OCI-LY1 (cell line): ENCODE measurements at regions not wholly inside any gene's neighbourhood (a gene's known extent, or its start where the extent isn't known, plus 50 kb on each side); places are given as distances from the start of the nearest gene placed in this dataset.
"Not testable (repeated sequence)": the region's sequence is repeated elsewhere in the genome, so short reads cannot be mapped to it uniquely, and the experiment has no call there.

ENCODE experiments used
- H2AFZ ChIP-seq: fragments of 200-600 bp; sonication (generic), shearing (Covaris generic); 2 replicates; pipeline ENCODE4 v1.6.0; 2014; ENCODE audit warnings: antibody characterized with exemption, mild to moderate bottlenecking, low read length
- H3F3A ChIP-seq: fragments of 200-600 bp; sonication (generic), shearing (Covaris generic); 2 replicates; pipeline ENCODE4 v1.6.0; 2014; ENCODE audit warnings: mild to moderate bottlenecking, antibody characterized with exemption, low read length, moderate library complexity; ENCODE audit not compliant: insufficient read depth
- H3K27ac ChIP-seq: fragments of 200-600 bp; sonication (generic); 2 replicates; pipeline ENCODE4 v1.5.1; 2014; ENCODE audit warnings: low read length, mixed run types, mild to moderate bottlenecking, low read depth; ENCODE audit not compliant: poor library complexity, severe bottlenecking
- H3K27me3 ChIP-seq: fragments of 200-600 bp; sonication (generic); 2 replicates; pipeline ENCODE4 v1.6.0; 2014; ENCODE audit warnings: antibody characterized with exemption, mild to moderate bottlenecking, low read length, moderate library complexity; ENCODE audit not compliant: insufficient read depth
- H3K36me3 ChIP-seq: fragments of 200-600 bp; sonication (generic); 2 replicates; pipeline ENCODE4 v1.6.1; 2014; ENCODE audit warnings: mild to moderate bottlenecking, antibody characterized with exemption, low read length, moderate library complexity, mixed read lengths; ENCODE audit not compliant: insufficient read depth
- H3K4me1 ChIP-seq: fragments of 200-600 bp; sonication (generic); 2 replicates; pipeline ENCODE4 v1.5.1; 2014; ENCODE audit warnings: mild to moderate bottlenecking, low read length, moderate library complexity; ENCODE audit not compliant: insufficient read depth, severe bottlenecking
- H3K4me2 ChIP-seq: fragments of 200-600 bp; sonication (generic), shearing (Covaris generic); 2 replicates; pipeline ENCODE4 v1.6.1; 2014; ENCODE audit warnings: low read length
- H3K4me3 ChIP-seq: fragments of 200-600 bp; sonication (generic); 2 replicates; pipeline ENCODE4 v1.5.1; 2014; ENCODE audit warnings: low read length, low read depth, mild to moderate bottlenecking, mixed read lengths; ENCODE audit not compliant: poor library complexity, severe bottlenecking
- H3K79me2 ChIP-seq: fragments of 200-600 bp; shearing (Covaris generic); 2 replicates; pipeline ENCODE4 v1.6.1; 2016; ENCODE audit warnings: mixed run types, low read length, mixed read lengths; ENCODE audit not compliant: insufficient read depth
- H3K9ac ChIP-seq: fragments of 200-600 bp; sonication (generic), shearing (Covaris generic); 2 replicates; pipeline ENCODE4 v1.6.1; 2014; ENCODE audit warnings: mild to moderate bottlenecking, low read length, mixed read lengths
- H3K9me2 ChIP-seq: fragments of 200-600 bp; sonication (generic), shearing (Covaris generic); 2 replicates; pipeline ENCODE4 v1.6.1; 2014; ENCODE audit warnings: low read depth, mild to moderate bottlenecking, low read length, mixed read lengths
- H3K9me3 ChIP-seq: fragments of 200-600 bp; shearing (Covaris generic); 2 replicates; pipeline ENCODE4 v1.6.1; 2014; ENCODE audit warnings: low read length, mixed read lengths
- H4K20me1 ChIP-seq: fragments of 200-600 bp; sonication (generic), shearing (Covaris generic); 2 replicates; pipeline ENCODE4 v1.6.0; 2016; ENCODE audit warnings: mild to moderate bottlenecking, low read length; ENCODE audit not compliant: insufficient read depth
- CTCF ChIP-seq: fragments of 200-600 bp; sonication (generic), shearing (Covaris generic); IDR thresholded peaks from 2 replicates; pipeline ENCODE4 v1.5.1; 2017; ENCODE audit warnings: mild to moderate bottlenecking, antibody characterized with exemption, low read length, moderate library complexity, mixed read lengths
- EZH2 ChIP-seq: fragments of 200-600 bp; sonication (generic), shearing (Covaris generic); IDR thresholded peaks from 2 replicates; pipeline ENCODE4 v1.8.0; 2017; ENCODE audit warnings: borderline replicate concordance, mixed run types, mild to moderate bottlenecking, antibody characterized with exemption, low read length, moderate library complexity, mixed read lengths

- H3K9me2 ChIP-seq, H4K20me1 ChIP-seq, H3K79me2 ChIP-seq, H3K9me3 ChIP-seq, H3K4me3 ChIP-seq, H3K36me3 ChIP-seq, H3F3A ChIP-seq, H3K27ac ChIP-seq, H3K4me2 ChIP-seq, H3K27me3 ChIP-seq, H3K9ac ChIP-seq, H2AFZ ChIP-seq, H3K4me1 ChIP-seq: not testable (repeated sequence)
These were observed 452.6 kb downstream of the NR4A2 start for GRCh38 chr2:155879900-155880299.

- TF ChIP-seq CTCF (no peak), EZH2 (no peak)
- H3K4me3 ChIP-seq, result no peak overlapping the region
- no peak overlapping the region for H3K9ac ChIP-seq
- H4K20me1 ChIP-seq, result no peaks in the 10 kb centered on the region
- no peaks in the 10 kb centered on the region for H3K79me2 ChIP-seq
- H3F3A ChIP-seq, result no peaks in the 10 kb centered on the region
- no peak overlapping the region for H3K27ac ChIP-seq
- no peaks in the 10 kb centered on the region for H3K27me3 ChIP-seq
- no peaks in the 10 kb centered on the region for H3K9me3 ChIP-seq
- no peak overlapping the region for H3K4me2 ChIP-seq
- H3K4me1 ChIP-seq, result no peaks in the 10 kb centered on the region
- H3K9me2 ChIP-seq, result no peaks in the 10 kb centered on the region
- H3K36me3 ChIP-seq, result no peaks in the 10 kb centered on the region
- no peak overlapping the region for H2AFZ ChIP-seq
These were observed 460.1 kb downstream of the NR4A2 start for GRCh38 chr2:155872396-155872795.

GRCh38 chr2:155871940-155872339, 460.6 kb downstream of the NR4A2 start:
- Histone ChIP-seq H3K79me2 (no peaks in the 10 kb centered on the region), H4K20me1 (no peaks in the 10 kb centered on the region), H3K4me2 (no peak overlapping the region), H3F3A (no peaks in the 10 kb centered on the region), H3K27ac (no peak overlapping the region), H3K27me3 (no peaks in the 10 kb centered on the region), H3K4me1 (no peaks in the 10 kb centered on the region), H3K4me3 (no peak overlapping the region), H2AFZ (no peak overlapping the region), H3K9ac (no peak overlapping the region), H3K36me3 (no peaks in the 10 kb centered on the region), H3K9me2 (no peaks in the 10 kb centered on the region), H3K9me3 (no peaks in the 10 kb centered on the region)
- TF ChIP-seq CTCF (no peak), EZH2 (no peak)

GRCh38 chr2:155867564-155867963, 465.0 kb downstream of the NR4A2 start:
- H4K20me1 ChIP-seq, result no peaks in the 10 kb centered on the region
- H3K9ac ChIP-seq, result no peak overlapping the region
- TF ChIP-seq EZH2 (no peak), CTCF (no peak)
- no peaks in the 10 kb centered on the region for H3K9me2 ChIP-seq
- H2AFZ ChIP-seq, result no peak overlapping the region
- no peaks in the 10 kb centered on the region for H3F3A ChIP-seq
- no peak overlapping the region for H3K4me3 ChIP-seq
- H3K79me2 ChIP-seq, result no peaks in the 10 kb centered on the region; the same call in 1 of the 2 replicates
- H3K27ac ChIP-seq, result no peak overlapping the region
- H3K36me3 ChIP-seq, result no peaks in the 10 kb centered on the region
- no peaks in the 10 kb centered on the region for H3K4me1 ChIP-seq
- H3K27me3 ChIP-seq, result no peaks in the 10 kb centered on the region
- H3K4me2 ChIP-seq, result no peak overlapping the region
- no peaks in the 10 kb centered on the region for H3K9me3 ChIP-seq
